SU-DHL-6 (cell line): ENCODE measurements at regions not wholly inside any gene's neighbourhood (a gene's known extent, or its start where the extent isn't known, plus 50 kb on each side); places are given as distances from the start of the nearest gene placed in this dataset.

Experiments used
- EZH2phosphoT487 ChIP-seq: fragments of 200-600 bp; sonication (generic), shearing (Covaris generic); conservative IDR thresholded peaks from 2 replicates; pipeline ENCODE4 v1.6.1; 2018; ENCODE audit warnings: mild to moderate bottlenecking, antibody characterized with exemption, low read length, moderate library complexity, mixed read lengths
- TF ChIP-seq, protein P1 (sequence below): fragments of 200-600 bp; sonication (generic); IDR thresholded peaks from one replicate; pipeline ENCODE4 v1.5.1; 2017; ENCODE audit warnings: antibody characterized with exemption, mild to moderate bottlenecking, low read length, moderate library complexity; ENCODE audit not compliant: insufficient read depth, poor library complexity, severe bottlenecking

DNA sequence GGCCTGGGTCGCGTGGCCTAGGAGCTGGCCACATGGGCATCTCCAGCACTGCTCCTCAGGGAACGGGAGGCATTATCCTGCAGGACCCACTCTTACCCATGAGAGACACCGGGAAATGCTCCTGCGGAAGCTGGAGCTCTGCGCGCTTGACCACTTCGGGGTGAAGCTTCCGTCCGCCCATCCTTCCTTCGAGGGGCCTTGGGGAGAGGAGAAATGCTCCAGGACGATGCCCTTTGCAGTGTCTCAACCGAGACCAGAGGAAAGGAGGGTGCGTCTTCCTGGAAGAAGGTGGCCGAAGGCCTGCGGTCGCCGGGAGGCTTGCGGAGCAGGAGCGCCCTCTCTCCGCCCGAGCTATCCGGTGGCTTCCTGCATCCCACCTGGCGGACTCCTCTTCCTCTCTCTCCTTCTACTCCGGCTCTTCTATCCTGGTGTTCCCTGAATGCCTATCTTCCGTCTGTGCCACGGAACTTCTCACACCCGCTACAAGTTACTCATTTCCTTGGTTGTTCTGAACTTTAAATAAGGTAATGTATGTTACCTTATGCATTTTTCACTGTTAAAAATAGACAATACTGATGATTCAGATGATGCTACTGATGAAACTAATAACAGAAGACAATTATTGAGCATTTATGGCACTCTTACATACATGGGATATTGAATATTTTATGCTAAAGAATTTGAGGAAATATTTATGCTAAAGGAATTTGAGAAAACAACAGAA, 91.4 kb downstream of the PRKAB2 start:
- TF ChIP-seq, protein P1, sequence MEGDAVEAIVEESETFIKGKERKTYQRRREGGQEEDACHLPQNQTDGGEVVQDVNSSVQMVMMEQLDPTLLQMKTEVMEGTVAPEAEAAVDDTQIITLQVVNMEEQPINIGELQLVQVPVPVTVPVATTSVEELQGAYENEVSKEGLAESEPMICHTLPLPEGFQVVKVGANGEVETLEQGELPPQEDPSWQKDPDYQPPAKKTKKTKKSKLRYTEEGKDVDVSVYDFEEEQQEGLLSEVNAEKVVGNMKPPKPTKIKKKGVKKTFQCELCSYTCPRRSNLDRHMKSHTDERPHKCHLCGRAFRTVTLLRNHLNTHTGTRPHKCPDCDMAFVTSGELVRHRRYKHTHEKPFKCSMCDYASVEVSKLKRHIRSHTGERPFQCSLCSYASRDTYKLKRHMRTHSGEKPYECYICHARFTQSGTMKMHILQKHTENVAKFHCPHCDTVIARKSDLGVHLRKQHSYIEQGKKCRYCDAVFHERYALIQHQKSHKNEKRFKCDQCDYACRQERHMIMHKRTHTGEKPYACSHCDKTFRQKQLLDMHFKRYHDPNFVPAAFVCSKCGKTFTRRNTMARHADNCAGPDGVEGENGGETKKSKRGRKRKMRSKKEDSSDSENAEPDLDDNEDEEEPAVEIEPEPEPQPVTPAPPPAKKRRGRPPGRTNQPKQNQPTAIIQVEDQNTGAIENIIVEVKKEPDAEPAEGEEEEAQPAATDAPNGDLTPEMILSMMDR = no peak
- TF ChIP-seq EZH2phosphoT487 = no peak
